GM21360 (cell line): ENCODE measurements at regions not wholly inside any gene's neighbourhood (a gene's known extent, or its start where the extent isn't known, plus 50 kb on each side); places are given as distances from the start of the nearest gene placed in this dataset.
A peak's percentile ranks its signal among the peaks of the same experiment; 100 is the strongest.

ENCODE experiments used
- ATAC-seq: cut with Tn5 transposase; IDR thresholded peaks from one replicate; pipeline ENCODE4 v1.9.1; 2021; ENCODE audit warnings: mild to moderate bottlenecking, moderate library complexity; ENCODE audit not compliant: unreplicated experiment

GRCh38 chr15:31472636-31473384 lies 146.2 kb downstream of the KLF13 start:
- ATAC-seq, result peak; percentile 81

DNA sequence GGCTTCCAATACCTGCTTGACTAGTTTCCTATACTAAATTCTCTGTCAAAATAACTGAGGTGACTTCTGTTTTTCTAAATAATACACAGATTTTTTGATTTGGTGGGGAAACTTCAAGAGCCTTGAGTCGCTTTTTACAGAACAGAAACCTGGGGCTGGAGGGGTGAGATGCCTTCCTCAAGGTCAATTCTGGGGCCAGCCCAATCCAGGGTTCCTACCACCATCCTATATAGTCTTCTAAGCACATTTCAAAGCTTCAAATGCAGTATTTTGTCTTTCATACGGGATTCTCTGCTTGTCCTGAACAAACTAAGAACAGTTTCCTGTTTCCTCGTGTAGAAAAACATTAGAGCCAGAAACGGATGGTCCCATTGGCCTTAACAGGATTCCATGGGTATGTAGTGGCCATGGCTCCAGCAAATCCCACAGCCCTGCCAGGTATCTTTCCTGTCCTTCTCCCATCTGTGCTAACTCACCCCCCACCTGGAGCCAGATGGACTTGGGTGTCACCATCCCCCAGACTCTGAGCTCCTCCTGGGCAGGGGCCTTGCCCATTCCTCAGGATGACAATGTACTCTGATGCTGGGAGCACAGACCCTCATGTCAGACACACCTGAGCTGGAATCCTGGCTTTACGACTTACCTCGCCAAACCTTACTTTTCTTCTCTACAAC lies 146.9 kb downstream of the KLF13 start:
- ATAC-seq, result no peak

DNA sequence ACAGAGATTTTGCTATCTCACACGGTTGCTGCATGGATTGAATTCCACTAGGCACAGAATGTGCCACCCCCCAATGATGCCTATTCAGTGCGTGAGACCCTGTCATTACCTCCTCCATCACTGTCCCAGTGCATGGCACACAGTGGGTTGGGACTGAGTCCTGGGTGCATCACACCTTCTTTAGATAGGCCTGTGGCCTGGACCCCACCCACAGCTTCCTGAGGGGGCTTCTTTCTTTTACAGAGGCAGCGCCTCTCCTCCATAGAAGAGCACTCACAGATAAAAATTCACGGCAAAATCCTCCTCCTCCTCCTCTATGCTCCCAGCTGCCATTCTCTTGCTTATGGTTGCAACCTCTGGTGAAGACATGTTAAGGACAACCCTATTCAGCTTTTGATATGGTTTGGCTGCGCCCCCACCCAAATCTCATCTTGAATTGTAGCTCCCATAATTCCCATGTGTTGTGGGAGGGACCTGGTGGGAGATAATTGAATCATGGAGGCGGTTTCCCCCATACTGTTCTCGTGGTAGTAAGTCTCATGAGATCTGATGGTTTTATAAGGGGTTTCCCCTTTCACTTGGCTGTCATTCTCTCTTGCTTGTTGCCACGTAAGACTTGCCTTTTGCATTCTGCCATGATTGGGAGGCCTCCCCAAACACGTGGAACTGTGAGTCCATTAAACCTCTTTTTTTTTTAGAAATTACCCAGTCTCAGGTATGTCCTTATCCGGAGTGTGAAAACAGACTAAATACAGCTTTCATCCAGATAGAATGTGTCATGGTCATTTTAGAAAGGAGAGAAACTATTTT lies 147.6 kb downstream of the KLF13 start:
- ATAC-seq, result no peak

DNA sequence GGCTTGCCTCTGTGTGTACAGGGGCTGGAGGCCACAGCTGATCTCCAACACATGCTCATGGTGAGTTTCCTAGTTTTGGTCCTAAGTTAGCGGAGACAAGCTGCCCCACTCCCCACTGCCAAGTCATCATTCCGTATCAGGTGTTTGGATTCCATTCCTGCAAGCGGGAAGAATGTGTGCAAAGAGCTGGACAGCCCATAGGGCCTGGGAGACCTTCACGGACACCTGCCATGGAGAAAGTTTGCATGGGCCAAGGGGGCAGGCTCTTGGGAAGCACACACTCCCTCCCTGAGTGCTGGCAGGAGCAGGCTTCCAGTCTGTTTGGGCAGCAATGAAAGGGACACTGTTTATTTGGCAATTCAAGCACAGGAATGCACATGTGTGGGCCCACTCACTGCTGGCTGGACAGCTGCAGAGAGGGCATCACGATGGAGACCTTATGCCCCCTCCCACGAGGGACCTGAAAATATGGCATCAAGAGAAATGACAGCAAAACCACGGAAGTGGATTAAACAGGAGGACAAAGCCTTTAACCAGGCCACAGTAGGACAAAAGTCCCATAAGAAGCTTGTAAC lies 149.7 kb downstream of the KLF13 start:
- ATAC-seq, result no peak

GRCh38 chr15:31476866-31477265 lies 150.2 kb downstream of the KLF13 start:
- no peak for ATAC-seq

- ATAC-seq, result no peak
Measured at GRCh38 chr15:31477301-31477700, 150.7 kb downstream of the KLF13 start.

DNA sequence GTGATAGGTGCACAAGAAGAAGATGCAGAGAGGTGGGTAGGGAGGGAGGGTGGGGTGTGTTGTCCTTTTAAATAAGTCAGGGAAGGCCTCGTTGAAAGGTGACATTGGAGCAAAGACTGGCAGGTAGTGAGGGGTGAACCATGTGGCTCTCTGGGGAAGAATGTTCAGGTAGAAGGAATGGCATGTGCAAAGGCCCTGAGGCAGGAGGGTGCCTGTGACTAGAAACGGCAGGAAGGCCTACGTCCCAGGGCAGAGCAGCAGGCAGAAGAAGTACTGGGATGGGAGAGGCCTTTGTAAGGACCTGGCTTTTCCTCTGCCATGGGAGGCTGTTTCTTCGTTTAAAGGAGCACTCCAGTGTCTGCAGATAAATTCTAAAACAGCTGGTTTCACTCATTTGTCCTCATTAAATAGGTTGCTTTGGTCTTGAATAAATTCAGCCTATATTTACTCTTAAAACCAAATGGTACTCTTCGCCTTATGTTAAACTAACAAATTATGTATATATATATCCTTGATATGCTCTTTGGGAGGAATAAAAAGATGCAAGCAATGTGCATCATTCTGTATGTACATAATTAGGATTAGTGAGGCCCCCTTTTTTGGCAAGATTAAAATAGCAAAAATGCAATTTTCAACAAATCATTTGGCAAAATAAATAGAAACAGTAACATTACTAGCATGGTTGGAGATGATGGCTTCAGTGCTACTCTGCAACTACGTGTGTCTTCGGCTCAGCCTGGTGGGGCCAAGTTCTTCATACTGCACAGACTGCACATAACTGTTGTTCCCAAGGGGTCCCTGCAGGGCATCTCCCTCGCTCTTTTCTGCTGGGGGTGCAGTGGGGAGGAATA lies 151.4 kb downstream of the KLF13 start:
- no peak for ATAC-seq

DNA sequence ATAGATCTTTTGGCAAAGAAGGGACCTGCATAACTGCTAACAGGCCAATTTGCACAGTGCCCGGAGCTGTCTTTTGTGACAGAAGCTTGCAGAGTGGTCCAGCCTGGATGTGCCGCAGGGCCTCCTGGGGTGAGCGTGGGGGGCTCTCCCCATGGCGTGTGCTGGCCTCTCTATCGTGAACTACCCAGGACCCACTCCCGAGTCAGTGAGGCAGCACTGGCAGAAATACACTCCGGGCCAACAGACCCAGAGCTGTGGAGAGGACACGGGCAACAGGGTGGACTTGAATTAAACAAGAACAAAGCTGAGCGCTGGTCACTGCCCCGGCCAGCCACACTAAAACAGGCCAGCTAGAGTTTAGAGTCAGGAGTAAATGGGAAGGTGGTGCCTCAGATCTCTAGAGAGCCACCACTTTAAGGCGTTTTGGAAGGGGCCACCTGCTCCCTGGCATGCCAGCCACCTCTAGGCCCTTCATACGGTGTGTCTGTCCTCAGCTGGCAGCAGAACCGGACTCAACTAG lies 152.1 kb downstream of the KLF13 start:
- no peak for ATAC-seq

- no peak for ATAC-seq
Measured at GRCh38 chr15:31480356-31481025, 153.9 kb downstream of the KLF13 start.

- ATAC-seq, result no peak
Measured at GRCh38 chr15:31481142-31481541, 154.5 kb downstream of the KLF13 start.

DNA sequence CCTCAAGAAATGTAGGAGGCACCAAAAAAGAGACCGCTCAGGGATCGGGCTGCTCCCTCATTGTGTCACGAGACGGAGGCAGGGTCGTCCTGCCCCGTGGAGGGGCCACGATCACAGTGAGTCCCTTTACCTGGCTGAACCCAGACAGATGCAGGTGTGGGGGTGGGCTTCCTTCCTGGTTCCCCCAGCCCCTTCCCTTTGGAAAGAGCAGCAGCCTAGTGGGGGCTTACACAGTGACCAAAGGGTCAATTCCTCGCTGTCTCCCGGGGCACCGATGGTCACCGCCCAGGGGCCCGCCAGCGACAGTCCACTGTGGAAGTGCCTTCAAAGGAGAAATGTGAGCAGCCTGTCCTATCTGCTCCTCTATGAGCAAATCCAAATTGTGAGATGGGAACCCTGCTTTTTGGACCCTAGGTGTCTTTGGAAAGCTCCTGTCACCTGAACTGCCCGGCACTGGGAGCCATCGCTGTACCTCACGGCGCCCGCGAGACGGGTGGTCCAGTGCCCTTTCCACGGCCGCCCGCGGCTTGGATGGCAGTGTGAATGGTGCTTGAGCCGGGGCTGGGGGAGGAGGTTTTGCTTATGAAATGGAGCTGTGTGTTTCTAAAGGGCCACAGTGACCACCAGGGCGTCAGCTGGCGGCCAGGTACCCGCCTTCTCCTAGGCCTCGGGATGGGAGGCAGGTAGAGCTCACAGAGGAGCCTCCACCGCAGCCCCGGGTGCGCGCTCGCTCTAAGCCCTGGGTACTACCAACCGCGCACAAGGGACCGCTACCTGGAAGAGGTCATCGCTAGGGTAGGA lies 155.7 kb downstream of the KLF13 start:
- ATAC-seq, result no peak

DNA sequence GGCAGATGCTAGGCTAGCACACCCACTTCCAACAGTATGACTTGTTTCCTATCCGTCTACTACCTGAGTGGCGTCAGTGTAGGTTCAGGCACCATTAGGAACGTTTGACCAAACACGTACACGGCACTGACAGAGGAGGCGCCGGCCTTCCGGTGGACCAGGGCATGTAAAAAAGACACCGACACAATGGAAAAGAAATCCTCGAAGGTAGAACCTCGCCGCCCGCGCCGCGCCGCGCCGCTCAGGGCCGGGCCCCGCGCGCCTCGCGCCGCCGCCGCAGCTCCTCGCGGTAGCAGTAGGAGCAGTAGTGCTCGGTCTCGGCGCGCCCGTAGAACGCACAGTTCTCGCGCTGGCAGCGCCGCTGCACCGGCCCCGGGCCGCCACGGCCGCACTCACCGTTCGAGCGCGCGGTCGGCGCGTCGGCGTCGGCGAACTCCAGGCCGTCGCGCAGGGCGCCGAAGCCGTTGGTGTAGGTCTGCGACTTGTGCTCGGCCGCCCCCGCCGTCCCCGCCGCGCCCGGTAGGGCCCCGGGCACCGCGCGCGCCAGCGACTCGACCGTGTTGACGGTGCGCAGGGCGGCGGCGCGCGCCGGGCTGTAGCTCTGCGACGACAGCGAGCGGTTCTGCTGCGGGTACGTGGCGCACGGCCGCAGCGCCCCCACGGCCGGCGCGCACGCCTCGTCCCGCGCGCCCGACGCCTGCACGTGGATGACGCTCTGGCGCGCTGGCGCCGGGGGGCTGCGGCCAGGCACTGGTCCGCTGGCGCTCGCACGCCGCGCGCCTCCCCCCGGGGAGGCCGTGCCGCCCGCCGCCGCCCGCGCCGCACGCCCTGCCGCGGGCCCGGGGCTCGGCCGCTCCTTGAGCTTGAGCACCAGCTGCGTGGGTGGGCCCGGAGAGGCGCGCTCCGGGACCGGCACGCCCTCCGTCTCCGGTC lies 156.7 kb downstream of the KLF13 start:
- ATAC-seq, result no peak

- ATAC-seq, result no peak
Measured at GRCh38 chr15:31483986-31484951, 157.6 kb downstream of the KLF13 start.

DNA sequence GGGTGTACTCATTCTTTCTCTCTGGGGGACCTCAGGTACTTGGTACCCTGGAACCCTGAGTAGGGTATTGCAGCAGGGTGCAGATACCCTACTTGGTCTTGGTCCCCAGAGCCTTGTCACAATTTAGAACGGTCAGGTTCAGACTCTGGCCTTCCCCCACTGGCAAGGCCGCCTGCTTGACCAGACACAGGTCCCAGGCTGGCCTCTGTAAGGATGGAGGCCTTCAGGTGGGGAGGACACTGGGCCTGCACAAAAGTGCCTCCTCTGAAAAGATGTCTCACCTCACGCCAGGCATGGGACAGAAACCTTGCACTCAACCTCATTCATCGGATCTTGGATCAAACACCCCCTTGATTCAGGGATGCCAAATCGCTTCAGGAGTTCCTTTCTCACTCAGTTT lies 158.4 kb downstream of the KLF13 start:
- no peak for ATAC-seq

GRCh38 chr15:31485431-31485830 lies 158.8 kb downstream of the KLF13 start:
- ATAC-seq, result no peak

- ATAC-seq, result no peak
Measured at GRCh38 chr15:31485911-31486461, 159.4 kb downstream of the KLF13 start.
